ENCODE measurements at regions not wholly inside any gene's neighbourhood (a gene's known extent, or its start where the extent isn't known, plus 50 kb on each side); places are given as distances from the start of the nearest gene placed in this dataset.
A peak's percentile ranks its signal among the peaks of the same experiment; 100 is the strongest.

DNA sequence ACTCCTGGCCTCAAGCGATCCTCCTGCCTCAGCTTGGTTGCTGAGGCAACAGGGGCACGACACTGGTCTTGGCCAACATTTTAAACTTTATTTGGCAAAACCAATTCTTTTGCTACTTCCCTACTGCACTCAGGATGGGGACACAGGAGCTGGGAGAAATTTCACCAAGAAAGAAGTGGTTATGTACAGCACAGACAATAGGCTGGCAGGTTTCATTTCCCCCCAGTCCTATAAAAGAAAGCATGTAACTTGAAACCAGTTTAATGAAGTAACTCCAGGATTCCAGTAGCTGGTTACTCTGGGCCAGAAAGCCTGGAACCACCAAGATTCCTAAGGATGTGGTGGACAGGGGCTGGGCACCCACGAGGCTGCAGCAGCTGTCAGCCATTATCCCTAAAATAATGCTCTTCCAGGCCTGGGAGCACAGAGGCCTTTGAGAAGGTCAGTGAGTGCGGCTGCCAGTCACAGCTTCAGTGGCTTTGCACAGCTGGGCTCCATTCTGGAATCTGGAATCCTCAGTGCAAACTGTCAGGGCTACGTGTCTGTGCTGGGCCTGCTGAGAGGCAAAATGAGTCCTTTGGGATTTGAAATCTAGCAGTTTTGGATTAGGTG is 142.3 kb upstream of the ITGA6 start:
- no peak for TF ChIP-seq EZH2 (IDR thresholded peaks at IDR 0.05; ENCODE audit: borderline replicate concordance, low read depth, low read length, poor library complexity, severe bottlenecking)
- TF ChIP-seq, protein P1, sequence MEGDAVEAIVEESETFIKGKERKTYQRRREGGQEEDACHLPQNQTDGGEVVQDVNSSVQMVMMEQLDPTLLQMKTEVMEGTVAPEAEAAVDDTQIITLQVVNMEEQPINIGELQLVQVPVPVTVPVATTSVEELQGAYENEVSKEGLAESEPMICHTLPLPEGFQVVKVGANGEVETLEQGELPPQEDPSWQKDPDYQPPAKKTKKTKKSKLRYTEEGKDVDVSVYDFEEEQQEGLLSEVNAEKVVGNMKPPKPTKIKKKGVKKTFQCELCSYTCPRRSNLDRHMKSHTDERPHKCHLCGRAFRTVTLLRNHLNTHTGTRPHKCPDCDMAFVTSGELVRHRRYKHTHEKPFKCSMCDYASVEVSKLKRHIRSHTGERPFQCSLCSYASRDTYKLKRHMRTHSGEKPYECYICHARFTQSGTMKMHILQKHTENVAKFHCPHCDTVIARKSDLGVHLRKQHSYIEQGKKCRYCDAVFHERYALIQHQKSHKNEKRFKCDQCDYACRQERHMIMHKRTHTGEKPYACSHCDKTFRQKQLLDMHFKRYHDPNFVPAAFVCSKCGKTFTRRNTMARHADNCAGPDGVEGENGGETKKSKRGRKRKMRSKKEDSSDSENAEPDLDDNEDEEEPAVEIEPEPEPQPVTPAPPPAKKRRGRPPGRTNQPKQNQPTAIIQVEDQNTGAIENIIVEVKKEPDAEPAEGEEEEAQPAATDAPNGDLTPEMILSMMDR (conservative IDR thresholded peaks at IDR 0.05; ENCODE audit: low read depth, low read length), result no peak
- peaks cover 17% of the 10 kb centered on the region for H3K4me1 ChIP-seq (ENCODE audit: insufficient read depth, low read length, poor library complexity, severe bottlenecking)
- peak; percentile 75 for DNase-seq (ENCODE audit: low spot score)
- H3K27ac ChIP-seq (ENCODE audit: low read depth, low read length, poor library complexity, severe bottlenecking), result no peak overlapping the region
- no peaks in the 10 kb centered on the region for H3K36me3 ChIP-seq (ENCODE audit: insufficient read depth, low read length, poor library complexity, severe bottlenecking)
- H3K27me3 ChIP-seq (replicated peaks; ENCODE audit: insufficient read depth, low read depth, low read length, poor library complexity), result no peaks in the 10 kb centered on the region
- POLR2A ChIA-PET (ENCODE audit: low non-redundant PET), result no interaction called here
- no TSS peak for BruUV-seq (replicated peaks)
- H3K9me3 ChIP-seq (ENCODE audit: low read depth, low read length, poor library complexity, severe bottlenecking), result no peaks in the 10 kb centered on the region
- intact Hi-C loops (cut with micrococcal nuclease; ENCODE audit: unreplicated experiment), result no loop called here
- CTCF ChIA-PET, result interaction anchor here (0.6 kb wide), 1 partner anchor 51 kb away, joined by 11 read pairs; no protein-coding TSS in a partner anchor
- no peak overlapping the region for H3K4me3 ChIP-seq (ENCODE audit: low read depth, low read length, poor library complexity, severe bottlenecking)

GRCh38 chr2:172285760-172286159 is 141.6 kb upstream of the ITGA6 start:
- no peak overlapping the region for H3K27ac ChIP-seq (ENCODE audit: low read depth, low read length, poor library complexity, severe bottlenecking)
- CTCF ChIA-PET, result interaction anchor here (0.6 kb wide), 1 partner anchor 52 kb away, joined by 11 read pairs; no protein-coding TSS in a partner anchor

DNA sequence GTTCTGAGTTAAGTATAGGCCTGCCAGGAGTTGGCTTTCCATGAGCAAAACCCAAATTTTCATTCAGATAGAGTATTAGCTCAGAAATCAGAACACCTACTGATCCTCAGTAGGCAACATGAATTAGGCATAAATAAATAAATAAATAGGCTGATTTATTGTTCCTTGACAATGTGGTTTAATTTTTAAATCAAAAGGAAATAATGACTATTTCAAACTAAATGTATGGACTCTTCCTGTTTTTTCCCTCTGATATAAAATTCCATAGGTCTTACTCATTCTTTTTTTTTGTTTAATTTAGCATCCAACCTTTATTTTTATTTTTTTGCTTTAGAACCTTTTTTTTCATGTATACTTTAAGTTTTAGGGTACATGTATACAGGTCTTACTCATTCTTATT is 140.2 kb upstream of the ITGA6 start:
- ChIA-PET POLR2A (ENCODE audit: low non-redundant PET) (no interaction called here), CTCF (no interaction called here)
- no peak for DNase-seq (ENCODE audit: low spot score)
- no peak for TF ChIP-seq EZH2 (IDR thresholded peaks at IDR 0.05; ENCODE audit: borderline replicate concordance, low read depth, low read length, poor library complexity, severe bottlenecking)
- TF ChIP-seq, protein P1 (conservative IDR thresholded peaks at IDR 0.05; ENCODE audit: low read depth, low read length), result no peak
- Histone ChIP-seq H3K27ac (ENCODE audit: low read depth, low read length, poor library complexity, severe bottlenecking) (no peak overlapping the region), H3K27me3 (replicated peaks; ENCODE audit: insufficient read depth, low read depth, low read length, poor library complexity) (no peaks in the 10 kb centered on the region), H3K9me3 (ENCODE audit: low read depth, low read length, poor library complexity, severe bottlenecking) (no peaks in the 10 kb centered on the region), H3K4me1 (ENCODE audit: insufficient read depth, low read length, poor library complexity, severe bottlenecking) (peaks cover 17% of the 10 kb centered on the region), H3K36me3 (ENCODE audit: insufficient read depth, low read length, poor library complexity, severe bottlenecking) (no peaks in the 10 kb centered on the region), H3K4me3 (ENCODE audit: low read depth, low read length, poor library complexity, severe bottlenecking) (no peak overlapping the region)
- no TSS peak for BruUV-seq (replicated peaks)
- intact Hi-C loops (cut with micrococcal nuclease; ENCODE audit: unreplicated experiment), result no loop called here

More at GRCh38 chr2:172285760-172286159, 141.6 kb upstream of the ITGA6 start:
- intact Hi-C loops (cut with micrococcal nuclease; ENCODE audit: unreplicated experiment), result no loop called here
- Histone ChIP-seq H3K9me3 (ENCODE audit: low read depth, low read length, poor library complexity, severe bottlenecking) (no peaks in the 10 kb centered on the region), H3K4me3 (ENCODE audit: low read depth, low read length, poor library complexity, severe bottlenecking) (no peak overlapping the region), H3K36me3 (ENCODE audit: insufficient read depth, low read length, poor library complexity, severe bottlenecking) (no peaks in the 10 kb centered on the region), H3K4me1 (ENCODE audit: insufficient read depth, low read length, poor library complexity, severe bottlenecking) (peaks cover 17% of the 10 kb centered on the region), H3K27me3 (replicated peaks; ENCODE audit: insufficient read depth, low read depth, low read length, poor library complexity) (no peaks in the 10 kb centered on the region)
- TF ChIP-seq EZH2 (IDR thresholded peaks at IDR 0.05; ENCODE audit: borderline replicate concordance, low read depth, low read length, poor library complexity, severe bottlenecking), result no peak
- TF ChIP-seq, protein P1 (conservative IDR thresholded peaks at IDR 0.05; ENCODE audit: low read depth, low read length), result no peak
- POLR2A ChIA-PET (ENCODE audit: low non-redundant PET), result no interaction called here
- no peak for DNase-seq (ENCODE audit: low spot score)
- BruUV-seq (replicated peaks), result no TSS peak
